H9 (cell line): ENCODE measurements at regions not wholly inside any gene's neighbourhood (a gene's known extent, or its start where the extent isn't known, plus 50 kb on each side); places are given as distances from the start of the nearest gene placed in this dataset.

Experiments used
- DNase-seq: peaks from one replicate; pipeline ENCODE4 v3.0.0-alpha.2; 2017
- H2AFZ ChIP-seq: one replicate; pipeline ENCODE4 v1.6.1; 2013; ENCODE audit warnings: mild to moderate bottlenecking, low read length, control low read depth, moderate library complexity
- H2AK5ac ChIP-seq: 2 replicates; pipeline ENCODE4 v1.6.1; 2013; ENCODE audit warnings: low read length, control low read depth, mixed read lengths; ENCODE audit not compliant: insufficient read length
- H2BK120ac ChIP-seq: one replicate; pipeline ENCODE4 v1.6.1; 2013; ENCODE audit warnings: low read depth, mild to moderate bottlenecking, low read length, control low read depth, inconsistent platforms; ENCODE audit not compliant: poor library complexity, severe bottlenecking
- H2BK12ac ChIP-seq: 2 replicates; pipeline ENCODE4 v1.6.1; 2013; ENCODE audit warnings: low read length, control low read depth, mixed read lengths, low read depth; ENCODE audit not compliant: insufficient read length
- H2BK15ac ChIP-seq: 2 replicates; pipeline ENCODE4 v1.6.1; 2013; ENCODE audit warnings: low read depth, low read length, control low read depth
- H2BK20ac ChIP-seq: one replicate; pipeline ENCODE4 v1.6.1; 2013; ENCODE audit warnings: low read depth, mild to moderate bottlenecking, low read length, control low read depth, inconsistent platforms; ENCODE audit not compliant: poor library complexity, severe bottlenecking
- H2BK5ac ChIP-seq: 2 replicates; pipeline ENCODE4 v1.6.1; 2013; ENCODE audit warnings: low read length, control low read depth, mixed read lengths; ENCODE audit not compliant: insufficient read length
- H3K14ac ChIP-seq: 2 replicates; pipeline ENCODE4 v1.6.1; 2013; ENCODE audit warnings: low read length, control low read depth; ENCODE audit not compliant: insufficient read depth
- H3K18ac ChIP-seq: 2 replicates; pipeline ENCODE4 v1.6.1; 2013; ENCODE audit warnings: low read depth, mild to moderate bottlenecking, mixed read lengths, low read length, control low read depth; ENCODE audit not compliant: insufficient read length
- H3K23ac ChIP-seq: 2 replicates; pipeline ENCODE4 v1.6.1; 2013; ENCODE audit warnings: low read length, control low read depth, mixed read lengths, low read depth; ENCODE audit not compliant: insufficient read length
- H3K23me2 ChIP-seq: 2 replicates; pipeline ENCODE4 v1.6.1; 2013; ENCODE audit warnings: low read depth, mild to moderate bottlenecking, mixed read lengths, low read length, control low read depth; ENCODE audit not compliant: insufficient read length, poor library complexity, severe bottlenecking
- H3K27ac ChIP-seq: 2 replicates; pipeline ENCODE4 v1.5.1; 2013; ENCODE audit warnings: low read length, control low read depth, mixed read lengths, low read depth; ENCODE audit not compliant: insufficient read length
- H3K27me3 ChIP-seq: 2 replicates; pipeline ENCODE4 v1.6.1; 2013; ENCODE audit warnings: low read length, control low read depth, inconsistent platforms; ENCODE audit not compliant: insufficient read depth
- H3K4ac ChIP-seq: 2 replicates; pipeline ENCODE4 v1.6.1; 2013; ENCODE audit warnings: low read depth, mild to moderate bottlenecking, control low read depth, inconsistent platforms, low read length, moderate library complexity
- H3K4me1 ChIP-seq: 2 replicates; pipeline ENCODE4 v1.6.1; 2013; ENCODE audit warnings: low read length, control low read depth, inconsistent platforms; ENCODE audit not compliant: insufficient read depth
- H3K4me2 ChIP-seq: 2 replicates; pipeline ENCODE4 v1.6.1; 2013; ENCODE audit warnings: low read length, control low read depth, mixed read lengths; ENCODE audit not compliant: insufficient read length, insufficient read depth
- H3K56ac ChIP-seq: 2 replicates; pipeline ENCODE4 v1.6.1; 2013; ENCODE audit warnings: low read depth, mild to moderate bottlenecking, mixed read lengths, low read length, control low read depth; ENCODE audit not compliant: insufficient read length
- H3K79me1 ChIP-seq: 2 replicates; pipeline ENCODE4 v1.6.1; 2013; ENCODE audit warnings: low read depth, mild to moderate bottlenecking, moderate library complexity, low read length, control low read depth, inconsistent platforms; ENCODE audit not compliant: insufficient read depth, poor library complexity, severe bottlenecking
- H3K79me2 ChIP-seq: 2 replicates; pipeline ENCODE4 v1.6.1; 2013; ENCODE audit warnings: low read length, control low read depth, inconsistent platforms; ENCODE audit not compliant: insufficient read depth
- H3K9ac ChIP-seq: 2 replicates; pipeline ENCODE4 v1.6.1; 2013; ENCODE audit warnings: low read length, control low read depth, mixed read lengths; ENCODE audit not compliant: insufficient read length; ENCODE audit errors: extremely low read depth
- H3K9me3 ChIP-seq: one replicate; pipeline ENCODE4 v1.6.1; 2013; ENCODE audit warnings: low read depth, low read length, inconsistent platforms; ENCODE audit not compliant: control insufficient read depth
- H3T11ph ChIP-seq: one replicate; pipeline ENCODE4 v1.6.1; 2013; ENCODE audit warnings: mild to moderate bottlenecking, low read length, control low read depth, inconsistent platforms
- H4K20me1 ChIP-seq: one replicate; pipeline ENCODE4 v1.6.1; 2013; ENCODE audit not compliant: control insufficient read depth, insufficient read length, insufficient read depth
- H4K5ac ChIP-seq: 2 replicates; pipeline ENCODE4 v1.6.1; 2013; ENCODE audit warnings: low read depth, mild to moderate bottlenecking, mixed read lengths, low read length, control low read depth; ENCODE audit not compliant: insufficient read length
- H4K8ac ChIP-seq: replicated peaks from 2 replicates; pipeline ENCODE4 v1.6.1; 2013; ENCODE audit warnings: low read length, control low read depth, mixed read lengths, low read depth; ENCODE audit not compliant: insufficient read length
- H4K91ac ChIP-seq: 2 replicates; pipeline ENCODE4 v1.6.1; 2013; ENCODE audit warnings: low read depth, mild to moderate bottlenecking, moderate library complexity, mixed read lengths, low read length, control low read depth; ENCODE audit not compliant: insufficient read length
- H3K27ac Mint-ChIP-seq, 3 experiments: 2 replicates in 2 of 3; 3 replicates in 1 of 3; pipeline ENCODE4 v1.8.0; 2020 to 2021; ENCODE audit warnings: mixed read lengths in 3 of 3, mild to moderate bottlenecking in 1 of 3, moderate library complexity in 1 of 3
- H3K27me3 Mint-ChIP-seq: 2 replicates; pipeline ENCODE4 v1.8.0; 2021; ENCODE audit warnings: low read depth, mild to moderate bottlenecking, moderate library complexity, mixed read lengths
- H3K36me3 Mint-ChIP-seq, 3 experiments: 2 replicates in 2 of 3; 3 replicates in 1 of 3; pipeline ENCODE4 v1.8.0; 2020 to 2021; ENCODE audit warnings: low read depth in 3 of 3, mixed read lengths in 3 of 3; ENCODE audit not compliant: insufficient read depth in 1 of 3
- H3K4me1 Mint-ChIP-seq, 2 experiments: 2 replicates each; pipeline ENCODE4 v1.8.0; 2020; ENCODE audit warnings: mixed read lengths in 2 of 2
- H3K4me3 Mint-ChIP-seq, 2 experiments: 2 replicates in 1 of 2; 3 replicates in 1 of 2; pipeline ENCODE4 v1.8.0; 2020 to 2021; ENCODE audit warnings: mild to moderate bottlenecking in 2 of 2, mixed read lengths in 2 of 2, moderate library complexity in 1 of 2
- H3K9me3 Mint-ChIP-seq, 2 experiments: 2 replicates in 1 of 2; 3 replicates in 1 of 2; pipeline ENCODE4 v1.8.0; 2020; ENCODE audit warnings: mild to moderate bottlenecking in 2 of 2, mixed read lengths in 2 of 2, moderate library complexity in 1 of 2
- WGBS: extraction: QIAGEN DNeasy Blood & Tissue Kit; methylation state at CpG from one replicate; pipeline ENCODE4 v1.1.7; 2013; ENCODE audit warnings: missing lambda C conversion rate, low lambda C conversion rate, mixed read lengths; ENCODE audit not compliant: insufficient read length; ENCODE audit errors: extremely low coverage; 5-methylcytosine and 5-hydroxymethylcytosine counted together
- TF ChIP-seq, protein P1 (sequence below): fragments of 200-600 bp; sonication (generic); conservative IDR thresholded peaks from 3 replicates; pipeline ENCODE4 v1.8.0; 2021; ENCODE audit warnings: antibody characterized with exemption, mild to moderate bottlenecking

DNA sequence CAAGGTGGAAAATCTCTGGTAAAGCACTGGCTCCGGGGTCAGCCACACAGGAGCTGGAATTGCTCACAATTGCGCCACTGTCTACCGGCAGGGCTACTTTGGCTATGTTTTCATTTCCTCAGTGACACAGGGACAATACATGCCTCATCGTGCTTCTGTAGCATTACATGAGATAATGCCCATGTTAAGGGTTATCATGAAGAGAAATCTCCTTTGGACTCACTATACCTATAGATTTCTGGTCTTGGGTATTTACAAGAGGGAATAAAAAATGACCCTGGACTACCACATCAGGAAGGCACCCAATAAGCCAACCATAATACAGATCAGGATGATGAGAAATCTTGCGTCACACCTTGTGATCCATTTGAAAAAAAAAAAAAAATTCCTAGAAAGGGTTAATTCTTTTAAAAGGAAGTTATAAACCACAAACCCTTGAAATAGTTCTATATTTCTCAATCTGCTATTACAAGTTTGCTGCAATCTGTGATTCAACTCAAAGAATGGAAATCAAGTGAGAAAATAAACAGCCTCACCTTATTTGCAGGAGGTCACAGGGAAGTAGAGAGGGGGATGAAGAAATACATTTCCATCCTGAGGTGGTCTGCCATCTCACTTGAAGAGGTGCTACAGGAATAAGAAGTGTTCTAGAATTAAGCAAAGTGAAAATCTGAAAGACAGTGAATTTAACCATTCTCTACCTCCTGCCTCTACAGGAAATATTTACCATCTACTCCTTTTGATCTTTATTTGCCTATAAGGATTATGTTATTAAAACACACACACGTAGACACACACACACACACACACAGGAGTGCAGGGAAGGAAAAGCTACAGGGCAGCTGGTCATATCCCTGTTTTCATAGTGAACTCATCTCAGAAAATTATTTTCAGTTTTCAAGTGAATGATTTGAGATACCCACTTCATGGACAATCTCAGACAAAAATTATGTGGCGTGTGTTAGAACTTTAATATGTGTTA lies 231.3 kb upstream of the CELF2 start:
- peak overlapping the region in 1 of 3 experiments; percentile 36; a peak in 2 of 7 replicates for H3K27ac Mint-ChIP-seq
- no peaks in the 10 kb centered on the region for H3K27me3 Mint-ChIP-seq
- H3K79me2 ChIP-seq, result no peaks in the 10 kb centered on the region
- no peak overlapping the region for H2AK5ac ChIP-seq
- H3K23me2 ChIP-seq, result no peaks in the 10 kb centered on the region
- H4K20me1 ChIP-seq, result no peaks in the 10 kb centered on the region
- H3K27me3 ChIP-seq, result no peaks in the 10 kb centered on the region
- H2BK120ac ChIP-seq, result no peak overlapping the region
- no peak overlapping the region for H2AFZ ChIP-seq
- H2BK12ac ChIP-seq, result no peak overlapping the region
- no peak overlapping the region for H3K4me3 Mint-ChIP-seq
- TF ChIP-seq, protein P1, sequence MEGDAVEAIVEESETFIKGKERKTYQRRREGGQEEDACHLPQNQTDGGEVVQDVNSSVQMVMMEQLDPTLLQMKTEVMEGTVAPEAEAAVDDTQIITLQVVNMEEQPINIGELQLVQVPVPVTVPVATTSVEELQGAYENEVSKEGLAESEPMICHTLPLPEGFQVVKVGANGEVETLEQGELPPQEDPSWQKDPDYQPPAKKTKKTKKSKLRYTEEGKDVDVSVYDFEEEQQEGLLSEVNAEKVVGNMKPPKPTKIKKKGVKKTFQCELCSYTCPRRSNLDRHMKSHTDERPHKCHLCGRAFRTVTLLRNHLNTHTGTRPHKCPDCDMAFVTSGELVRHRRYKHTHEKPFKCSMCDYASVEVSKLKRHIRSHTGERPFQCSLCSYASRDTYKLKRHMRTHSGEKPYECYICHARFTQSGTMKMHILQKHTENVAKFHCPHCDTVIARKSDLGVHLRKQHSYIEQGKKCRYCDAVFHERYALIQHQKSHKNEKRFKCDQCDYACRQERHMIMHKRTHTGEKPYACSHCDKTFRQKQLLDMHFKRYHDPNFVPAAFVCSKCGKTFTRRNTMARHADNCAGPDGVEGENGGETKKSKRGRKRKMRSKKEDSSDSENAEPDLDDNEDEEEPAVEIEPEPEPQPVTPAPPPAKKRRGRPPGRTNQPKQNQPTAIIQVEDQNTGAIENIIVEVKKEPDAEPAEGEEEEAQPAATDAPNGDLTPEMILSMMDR, result no peak
- H4K91ac ChIP-seq, result no peak overlapping the region
- H3K9ac ChIP-seq, result no peak overlapping the region
- H3K9me3 ChIP-seq, result peaks cover 8% of the 10 kb centered on the region
- no CpG with 5 or more reads among the region's 7 CpGs for WGBS
- no peak overlapping the region for H2BK20ac ChIP-seq
- H3T11ph ChIP-seq, result no peak overlapping the region
- H3K23ac ChIP-seq, result no peak overlapping the region
- H2BK5ac ChIP-seq, result no peak overlapping the region
- no peak overlapping the region for H3K4me2 ChIP-seq
- no peak overlapping the region for H3K14ac ChIP-seq
- H3K4me1 ChIP-seq, result no peaks in the 10 kb centered on the region; the same call in 1 of the 2 replicates
- no peak overlapping the region for H3K4ac ChIP-seq
- H3K56ac ChIP-seq, result no peak overlapping the region
- H3K9me3 Mint-ChIP-seq, result peaks cover 12 to 21% of the 10 kb centered on the region in 2 experiments; a peak in 4 of 5 replicates
- H2BK15ac ChIP-seq, result no peak overlapping the region
- H4K8ac ChIP-seq, result no peak overlapping the region
- H3K79me1 ChIP-seq, result no peaks in the 10 kb centered on the region
- no peak for DNase-seq
- H3K27ac ChIP-seq, result no peak overlapping the region
- peaks cover 7 to 13% (median 12%) of the 10 kb centered on the region in 3 experiments; a peak in 6 of 7 replicates for H3K36me3 Mint-ChIP-seq
- H3K18ac ChIP-seq, result no peak overlapping the region
- H3K4me1 Mint-ChIP-seq, result peaks cover 3 to 14% of the 10 kb centered on the region in 2 experiments
- no peak overlapping the region for H4K5ac ChIP-seq
